H9 (cell line): ENCODE measurements at regions not wholly inside any gene's neighbourhood (a gene's known extent, or its start where the extent isn't known, plus 50 kb on each side); places are given as distances from the start of the nearest gene placed in this dataset.
"Not testable (repeated sequence)": the region's sequence is repeated elsewhere in the genome, so short reads cannot be mapped to it uniquely, and the experiment has no call there.

Experiments
- DNase-seq: peaks from one replicate; pipeline ENCODE4 v3.0.0-alpha.2; 2017
- H2AFZ ChIP-seq: one replicate; pipeline ENCODE4 v1.6.1; 2013; ENCODE audit warnings: mild to moderate bottlenecking, low read length, control low read depth, moderate library complexity
- H2AK5ac ChIP-seq: 2 replicates; pipeline ENCODE4 v1.6.1; 2013; ENCODE audit warnings: low read length, control low read depth, mixed read lengths; ENCODE audit not compliant: insufficient read length
- H2BK120ac ChIP-seq: one replicate; pipeline ENCODE4 v1.6.1; 2013; ENCODE audit warnings: low read depth, mild to moderate bottlenecking, low read length, control low read depth, inconsistent platforms; ENCODE audit not compliant: poor library complexity, severe bottlenecking
- H2BK12ac ChIP-seq: 2 replicates; pipeline ENCODE4 v1.6.1; 2013; ENCODE audit warnings: low read length, control low read depth, mixed read lengths, low read depth; ENCODE audit not compliant: insufficient read length
- H2BK15ac ChIP-seq: 2 replicates; pipeline ENCODE4 v1.6.1; 2013; ENCODE audit warnings: low read depth, low read length, control low read depth
- H2BK20ac ChIP-seq: one replicate; pipeline ENCODE4 v1.6.1; 2013; ENCODE audit warnings: low read depth, mild to moderate bottlenecking, low read length, control low read depth, inconsistent platforms; ENCODE audit not compliant: poor library complexity, severe bottlenecking
- H2BK5ac ChIP-seq: 2 replicates; pipeline ENCODE4 v1.6.1; 2013; ENCODE audit warnings: low read length, control low read depth, mixed read lengths; ENCODE audit not compliant: insufficient read length
- H3K14ac ChIP-seq: 2 replicates; pipeline ENCODE4 v1.6.1; 2013; ENCODE audit warnings: low read length, control low read depth; ENCODE audit not compliant: insufficient read depth
- H3K18ac ChIP-seq: 2 replicates; pipeline ENCODE4 v1.6.1; 2013; ENCODE audit warnings: low read depth, mild to moderate bottlenecking, mixed read lengths, low read length, control low read depth; ENCODE audit not compliant: insufficient read length
- H3K23ac ChIP-seq: 2 replicates; pipeline ENCODE4 v1.6.1; 2013; ENCODE audit warnings: low read length, control low read depth, mixed read lengths, low read depth; ENCODE audit not compliant: insufficient read length
- H3K23me2 ChIP-seq: 2 replicates; pipeline ENCODE4 v1.6.1; 2013; ENCODE audit warnings: low read depth, mild to moderate bottlenecking, mixed read lengths, low read length, control low read depth; ENCODE audit not compliant: insufficient read length, poor library complexity, severe bottlenecking
- H3K27ac ChIP-seq: 2 replicates; pipeline ENCODE4 v1.5.1; 2013; ENCODE audit warnings: low read length, control low read depth, mixed read lengths, low read depth; ENCODE audit not compliant: insufficient read length
- H3K27me3 ChIP-seq: 2 replicates; pipeline ENCODE4 v1.6.1; 2013; ENCODE audit warnings: low read length, control low read depth, inconsistent platforms; ENCODE audit not compliant: insufficient read depth
- H3K4ac ChIP-seq: 2 replicates; pipeline ENCODE4 v1.6.1; 2013; ENCODE audit warnings: low read depth, mild to moderate bottlenecking, control low read depth, inconsistent platforms, low read length, moderate library complexity
- H3K4me1 ChIP-seq: 2 replicates; pipeline ENCODE4 v1.6.1; 2013; ENCODE audit warnings: low read length, control low read depth, inconsistent platforms; ENCODE audit not compliant: insufficient read depth
- H3K4me2 ChIP-seq: 2 replicates; pipeline ENCODE4 v1.6.1; 2013; ENCODE audit warnings: low read length, control low read depth, mixed read lengths; ENCODE audit not compliant: insufficient read length, insufficient read depth
- H3K56ac ChIP-seq: 2 replicates; pipeline ENCODE4 v1.6.1; 2013; ENCODE audit warnings: low read depth, mild to moderate bottlenecking, mixed read lengths, low read length, control low read depth; ENCODE audit not compliant: insufficient read length
- H3K79me1 ChIP-seq: 2 replicates; pipeline ENCODE4 v1.6.1; 2013; ENCODE audit warnings: low read depth, mild to moderate bottlenecking, moderate library complexity, low read length, control low read depth, inconsistent platforms; ENCODE audit not compliant: insufficient read depth, poor library complexity, severe bottlenecking
- H3K79me2 ChIP-seq: 2 replicates; pipeline ENCODE4 v1.6.1; 2013; ENCODE audit warnings: low read length, control low read depth, inconsistent platforms; ENCODE audit not compliant: insufficient read depth
- H3K9ac ChIP-seq: 2 replicates; pipeline ENCODE4 v1.6.1; 2013; ENCODE audit warnings: low read length, control low read depth, mixed read lengths; ENCODE audit not compliant: insufficient read length; ENCODE audit errors: extremely low read depth
- H3K9me3 ChIP-seq: one replicate; pipeline ENCODE4 v1.6.1; 2013; ENCODE audit warnings: low read depth, low read length, inconsistent platforms; ENCODE audit not compliant: control insufficient read depth
- H3T11ph ChIP-seq: one replicate; pipeline ENCODE4 v1.6.1; 2013; ENCODE audit warnings: mild to moderate bottlenecking, low read length, control low read depth, inconsistent platforms
- H4K20me1 ChIP-seq: one replicate; pipeline ENCODE4 v1.6.1; 2013; ENCODE audit not compliant: control insufficient read depth, insufficient read length, insufficient read depth
- H4K5ac ChIP-seq: 2 replicates; pipeline ENCODE4 v1.6.1; 2013; ENCODE audit warnings: low read depth, mild to moderate bottlenecking, mixed read lengths, low read length, control low read depth; ENCODE audit not compliant: insufficient read length
- H4K8ac ChIP-seq: replicated peaks from 2 replicates; pipeline ENCODE4 v1.6.1; 2013; ENCODE audit warnings: low read length, control low read depth, mixed read lengths, low read depth; ENCODE audit not compliant: insufficient read length
- H4K91ac ChIP-seq: 2 replicates; pipeline ENCODE4 v1.6.1; 2013; ENCODE audit warnings: low read depth, mild to moderate bottlenecking, moderate library complexity, mixed read lengths, low read length, control low read depth; ENCODE audit not compliant: insufficient read length
- H3K27ac Mint-ChIP-seq, 3 experiments: 2 replicates in 2 of 3; 3 replicates in 1 of 3; pipeline ENCODE4 v1.8.0; 2020 to 2021; ENCODE audit warnings: mixed read lengths in 3 of 3, mild to moderate bottlenecking in 1 of 3, moderate library complexity in 1 of 3
- H3K27me3 Mint-ChIP-seq: 2 replicates; pipeline ENCODE4 v1.8.0; 2021; ENCODE audit warnings: low read depth, mild to moderate bottlenecking, moderate library complexity, mixed read lengths
- H3K36me3 Mint-ChIP-seq, 3 experiments: 2 replicates in 2 of 3; 3 replicates in 1 of 3; pipeline ENCODE4 v1.8.0; 2020 to 2021; ENCODE audit warnings: low read depth in 3 of 3, mixed read lengths in 3 of 3; ENCODE audit not compliant: insufficient read depth in 1 of 3
- H3K4me1 Mint-ChIP-seq, 2 experiments: 2 replicates each; pipeline ENCODE4 v1.8.0; 2020; ENCODE audit warnings: mixed read lengths in 2 of 2
- H3K4me3 Mint-ChIP-seq, 2 experiments: 2 replicates in 1 of 2; 3 replicates in 1 of 2; pipeline ENCODE4 v1.8.0; 2020 to 2021; ENCODE audit warnings: mild to moderate bottlenecking in 2 of 2, mixed read lengths in 2 of 2, moderate library complexity in 1 of 2
- H3K9me3 Mint-ChIP-seq, 2 experiments: 2 replicates in 1 of 2; 3 replicates in 1 of 2; pipeline ENCODE4 v1.8.0; 2020; ENCODE audit warnings: mild to moderate bottlenecking in 2 of 2, mixed read lengths in 2 of 2, moderate library complexity in 1 of 2
- WGBS: extraction: QIAGEN DNeasy Blood & Tissue Kit; methylation state at CpG from one replicate; pipeline ENCODE4 v1.1.7; 2013; ENCODE audit warnings: missing lambda C conversion rate, low lambda C conversion rate, mixed read lengths; ENCODE audit not compliant: insufficient read length; ENCODE audit errors: extremely low coverage; 5-methylcytosine and 5-hydroxymethylcytosine counted together
- TF ChIP-seq, protein P1 (sequence below): fragments of 200-600 bp; sonication (generic); conservative IDR thresholded peaks from 3 replicates; pipeline ENCODE4 v1.8.0; 2021; ENCODE audit warnings: antibody characterized with exemption, mild to moderate bottlenecking

- Mint-ChIP-seq H3K4me1 (no peaks in the 10 kb centered on the region), H3K27me3 (no peaks in the 10 kb centered on the region; the same call in 1 of the 2 replicates), H3K36me3 (peaks cover 0 to 20% (median 11%) of the 10 kb centered on the region in 3 experiments; a peak in 6 of 7 replicates), H3K4me3 (no peak overlapping the region), H3K9me3 (peaks cover 13 to 25% of the 10 kb centered on the region in 2 experiments), H3K27ac (no peak overlapping the region)
- Histone ChIP-seq H3K56ac (no peak overlapping the region), H4K8ac (no peak overlapping the region), H3K79me2 (no peaks in the 10 kb centered on the region), H3K4ac (no peak overlapping the region), H3K14ac (no peak overlapping the region), H2AK5ac (no peak overlapping the region), H3K4me1 (no peaks in the 10 kb centered on the region), H3K79me1 (no peaks in the 10 kb centered on the region), H2BK120ac (no peak overlapping the region), H3K9me3 (no peaks in the 10 kb centered on the region), H2BK15ac (no peak overlapping the region), H4K91ac (no peak overlapping the region), H2AFZ (no peak overlapping the region), H3K18ac (no peak overlapping the region), H3K27me3 (no peaks in the 10 kb centered on the region), H3K23ac (no peak overlapping the region), H3K23me2 (no peaks in the 10 kb centered on the region), H3T11ph (no peak overlapping the region), H2BK12ac (no peak overlapping the region), H2BK20ac (no peak overlapping the region), H4K5ac (no peak overlapping the region), H2BK5ac (no peak overlapping the region), H3K4me2 (no peak overlapping the region), H3K27ac (no peak overlapping the region), H4K20me1 (no peaks in the 10 kb centered on the region), H3K9ac (no peak overlapping the region)
- TF ChIP-seq, protein P1, sequence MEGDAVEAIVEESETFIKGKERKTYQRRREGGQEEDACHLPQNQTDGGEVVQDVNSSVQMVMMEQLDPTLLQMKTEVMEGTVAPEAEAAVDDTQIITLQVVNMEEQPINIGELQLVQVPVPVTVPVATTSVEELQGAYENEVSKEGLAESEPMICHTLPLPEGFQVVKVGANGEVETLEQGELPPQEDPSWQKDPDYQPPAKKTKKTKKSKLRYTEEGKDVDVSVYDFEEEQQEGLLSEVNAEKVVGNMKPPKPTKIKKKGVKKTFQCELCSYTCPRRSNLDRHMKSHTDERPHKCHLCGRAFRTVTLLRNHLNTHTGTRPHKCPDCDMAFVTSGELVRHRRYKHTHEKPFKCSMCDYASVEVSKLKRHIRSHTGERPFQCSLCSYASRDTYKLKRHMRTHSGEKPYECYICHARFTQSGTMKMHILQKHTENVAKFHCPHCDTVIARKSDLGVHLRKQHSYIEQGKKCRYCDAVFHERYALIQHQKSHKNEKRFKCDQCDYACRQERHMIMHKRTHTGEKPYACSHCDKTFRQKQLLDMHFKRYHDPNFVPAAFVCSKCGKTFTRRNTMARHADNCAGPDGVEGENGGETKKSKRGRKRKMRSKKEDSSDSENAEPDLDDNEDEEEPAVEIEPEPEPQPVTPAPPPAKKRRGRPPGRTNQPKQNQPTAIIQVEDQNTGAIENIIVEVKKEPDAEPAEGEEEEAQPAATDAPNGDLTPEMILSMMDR = no peak
- no peak for DNase-seq
- no CpG with 5 or more reads among the region's 5 CpGs for WGBS
These were observed 51.7 kb upstream of the EHBP1 start for GRCh38 chr2:62653582-62654422.

DNA sequence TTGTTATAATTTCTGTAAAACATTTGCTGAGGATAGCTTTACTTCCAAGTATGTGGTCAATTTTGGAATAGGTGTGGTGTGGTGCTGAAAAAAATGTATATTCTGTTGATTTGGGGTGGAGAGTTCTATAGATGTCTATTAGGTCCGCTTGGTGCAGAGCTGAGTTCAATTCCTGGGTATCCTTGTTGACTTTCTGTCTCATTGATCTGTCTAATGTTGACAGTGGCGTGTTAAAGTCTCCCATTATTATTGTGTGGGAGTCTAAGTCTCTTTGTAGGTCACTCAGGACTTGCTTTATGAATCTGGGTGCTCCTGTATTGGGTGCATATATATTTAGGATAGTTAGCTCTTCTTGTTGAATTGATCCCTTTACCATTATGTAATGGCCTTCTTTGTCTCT, 56.4 kb upstream of the EHBP1 start:
- not testable (repeated sequence) for H3K4me2 ChIP-seq, H4K20me1 ChIP-seq, DNase-seq, H3K4me1 Mint-ChIP-seq, H2BK15ac ChIP-seq, H3K27ac ChIP-seq, H2BK120ac ChIP-seq, H3K27me3 Mint-ChIP-seq, H2AFZ ChIP-seq, H3K14ac ChIP-seq, H4K8ac ChIP-seq, H3K9ac ChIP-seq, H3T11ph ChIP-seq, H2BK20ac ChIP-seq, H3K56ac ChIP-seq, H3K27me3 ChIP-seq, H2BK5ac ChIP-seq, H3K79me1 ChIP-seq, H2BK12ac ChIP-seq, H3K18ac ChIP-seq, H3K23ac ChIP-seq, H4K91ac ChIP-seq, H3K4me1 ChIP-seq, H3K4ac ChIP-seq, H3K23me2 ChIP-seq, H3K4me3 Mint-ChIP-seq, H3K27ac Mint-ChIP-seq, H3K79me2 ChIP-seq, H2AK5ac ChIP-seq, H4K5ac ChIP-seq, H3K9me3 ChIP-seq
- Mint-ChIP-seq H3K9me3 (peaks cover 19 to 34% of the 10 kb centered on the region in 2 experiments), H3K36me3 (peaks cover 2 to 20% (median 11%) of the 10 kb centered on the region in 3 experiments; a peak in 6 of 7 replicates)
- no CpG with 5 or more reads among the region's 2 CpGs for WGBS
